ENCODE measurements at regions not wholly inside any gene's neighbourhood (a gene's known extent, or its start where the extent isn't known, plus 50 kb on each side); places are given as distances from the start of the nearest gene placed in this dataset.

- TF ChIP-seq MYC (IDR thresholded peaks at IDR 0.05; ENCODE audit: low read depth, low read length) (no peak), CTCF (IDR thresholded peaks at IDR 0.05; ENCODE audit: low read depth, low read length) (no peak), POLR2A (IDR thresholded peaks at IDR 0.05; ENCODE audit: extremely low read depth, insufficient read length) (no peak)
Observed at GRCh38 chr13:81726037-81726726, 1385.3 kb upstream of the SPRY2 start.
